Inflammatory macrophage treated with lipopolysaccharide for 1 hour (primary cell): ENCODE measurements at regions not wholly inside any gene's neighbourhood (a gene's known extent, or its start where the extent isn't known, plus 50 kb on each side); places are given as distances from the start of the nearest gene placed in this dataset.
A peak's percentile ranks its signal among the peaks of the same experiment; 100 is the strongest.

Source experiments
- DNase-seq, 2 donors: peaks; one replicate each; pipeline ENCODE4 v3.0.0-alpha.2; 2020 to 2022

GRCh38 chr10:2949221-2949947, 118.0 kb upstream of the PFKP start:
- no peak for DNase-seq

- no peak for DNase-seq
Measured at GRCh38 chr10:2948127-2948854, 119.1 kb upstream of the PFKP start.

DNA sequence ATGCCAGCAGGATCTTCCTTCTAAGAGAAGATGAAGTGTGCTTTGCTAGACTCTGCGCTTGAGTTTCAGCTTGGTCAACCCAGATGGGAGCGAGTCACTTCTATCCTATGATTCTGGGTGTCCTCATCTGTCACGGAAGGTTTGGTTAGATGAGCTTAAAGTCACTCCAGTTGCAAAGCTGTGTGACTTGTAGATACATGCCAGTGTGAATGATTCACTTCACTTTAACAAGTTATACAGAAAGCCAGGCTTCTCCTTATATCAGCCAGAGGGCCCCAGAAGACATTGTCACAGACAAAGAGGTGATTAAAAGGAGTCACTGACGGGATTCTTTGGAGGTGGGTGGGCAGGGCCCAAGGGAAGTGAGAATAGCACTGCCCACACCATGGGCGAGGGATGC, 122.6 kb upstream of the PFKP start:
- DNase-seq = no peak

- no peak for DNase-seq
Measured at GRCh38 chr10:2943932-2944614, 123.3 kb upstream of the PFKP start.

DNA sequence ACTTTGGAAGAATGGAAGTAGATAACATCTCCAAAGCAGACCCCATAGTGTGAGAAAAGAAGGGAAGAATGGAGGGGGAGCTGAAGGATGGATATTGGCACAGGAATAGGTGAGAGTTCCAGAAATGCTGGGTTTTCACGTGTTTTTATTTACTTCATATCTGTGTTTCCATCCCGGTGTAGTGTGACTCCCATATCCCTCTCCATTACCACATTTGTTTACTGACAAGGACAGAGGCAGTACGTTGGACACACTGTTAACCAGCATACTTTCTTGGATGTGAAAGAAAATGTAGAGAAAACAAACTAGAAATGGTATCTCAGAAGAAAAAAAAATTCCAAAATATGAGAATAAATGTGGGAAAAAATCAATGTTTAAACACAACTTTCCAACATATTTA, 124.4 kb upstream of the PFKP start:
- DNase-seq = no peak

DNA sequence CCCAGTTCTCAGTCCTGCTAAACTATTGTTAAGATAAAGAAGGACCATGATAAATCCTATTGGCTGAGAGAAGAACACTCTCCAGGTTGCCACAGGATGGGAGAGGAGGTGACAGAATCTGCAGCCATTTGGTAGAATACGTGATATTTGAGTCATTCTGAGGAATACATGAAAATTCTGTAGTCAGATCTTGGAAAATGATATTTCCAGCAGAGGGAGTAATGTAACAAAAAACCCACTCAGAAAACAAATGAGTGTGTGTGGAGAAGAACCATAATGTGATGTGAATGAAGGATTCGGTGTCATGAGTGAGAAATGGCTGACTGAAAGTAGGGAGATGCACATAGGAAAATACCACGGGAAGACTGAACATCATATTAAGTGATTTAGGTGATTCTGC, 128.5 kb upstream of the PFKP start:
- no peak for DNase-seq

- no peak for DNase-seq
Measured at GRCh38 chr10:2936816-2937215, 130.5 kb upstream of the PFKP start.

- DNase-seq = no peak
Measured at GRCh38 chr10:2935647-2936386, 131.5 kb upstream of the PFKP start.

GRCh38 chr10:2933924-2934323, 133.4 kb upstream of the PFKP start:
- DNase-seq = peak in 1 of 2 donors; percentile 23

GRCh38 chr10:2933519-2933918, 133.8 kb upstream of the PFKP start:
- DNase-seq = no peak

DNA sequence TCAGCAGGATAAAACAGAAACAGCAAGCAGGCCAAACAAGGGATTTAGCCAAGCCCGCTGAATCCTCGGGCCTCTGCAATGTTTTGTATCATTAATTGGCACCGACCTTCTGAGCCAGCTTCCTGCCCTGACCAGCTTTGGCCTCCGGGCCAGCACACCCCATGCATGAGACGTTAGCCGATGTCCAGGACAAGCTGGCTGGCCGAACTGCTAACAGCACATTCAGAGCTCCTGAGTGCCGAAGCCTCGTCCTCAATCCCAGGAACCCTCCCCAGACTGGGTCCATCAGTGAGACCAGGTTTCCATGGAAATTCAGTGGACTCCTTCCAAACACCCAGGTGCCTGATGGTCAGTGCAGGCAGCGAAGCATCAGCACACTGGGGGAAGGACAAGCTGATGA, 134.3 kb upstream of the PFKP start:
- no peak for DNase-seq

DNA sequence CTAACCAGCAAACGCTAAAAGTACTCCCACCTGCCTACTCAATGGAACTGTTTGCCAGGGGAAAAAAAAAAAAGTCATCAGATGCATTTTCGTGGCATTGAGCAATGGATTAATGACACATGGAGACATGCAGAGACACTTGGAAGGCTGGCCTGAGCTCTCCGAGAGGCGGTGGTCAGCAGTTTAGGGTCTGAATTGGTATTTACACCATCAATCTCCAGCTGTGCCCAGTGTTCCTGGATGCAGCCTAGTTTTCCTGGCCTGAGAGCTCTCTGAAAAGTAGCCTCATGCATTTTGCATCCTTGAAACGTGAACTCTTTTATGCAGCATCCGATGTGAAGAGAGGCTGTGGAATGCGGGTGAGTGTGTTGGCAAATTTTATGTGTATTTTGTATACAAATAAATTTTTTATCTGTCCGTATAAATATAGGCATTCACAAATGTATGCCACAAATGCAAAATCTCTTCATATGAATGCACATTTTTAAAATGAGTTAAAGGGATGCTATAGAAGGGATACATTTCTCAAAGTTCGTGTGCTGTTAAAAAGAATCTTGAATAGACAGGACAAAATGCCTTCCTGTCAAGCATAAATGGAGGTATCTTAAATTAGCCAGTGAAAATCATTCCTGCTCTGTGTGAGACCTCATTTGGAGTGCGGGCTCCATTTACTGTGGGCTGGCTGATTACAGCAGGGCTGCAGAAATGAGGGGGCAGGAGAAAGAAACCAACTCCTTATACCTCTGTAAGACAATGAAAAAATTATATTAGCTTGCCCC, 137.7 kb upstream of the PFKP start:
- DNase-seq = no peak

GRCh38 chr10:2927958-2928840, 139.1 kb upstream of the PFKP start:
- DNase-seq = peak; percentile 43 to 81

DNA sequence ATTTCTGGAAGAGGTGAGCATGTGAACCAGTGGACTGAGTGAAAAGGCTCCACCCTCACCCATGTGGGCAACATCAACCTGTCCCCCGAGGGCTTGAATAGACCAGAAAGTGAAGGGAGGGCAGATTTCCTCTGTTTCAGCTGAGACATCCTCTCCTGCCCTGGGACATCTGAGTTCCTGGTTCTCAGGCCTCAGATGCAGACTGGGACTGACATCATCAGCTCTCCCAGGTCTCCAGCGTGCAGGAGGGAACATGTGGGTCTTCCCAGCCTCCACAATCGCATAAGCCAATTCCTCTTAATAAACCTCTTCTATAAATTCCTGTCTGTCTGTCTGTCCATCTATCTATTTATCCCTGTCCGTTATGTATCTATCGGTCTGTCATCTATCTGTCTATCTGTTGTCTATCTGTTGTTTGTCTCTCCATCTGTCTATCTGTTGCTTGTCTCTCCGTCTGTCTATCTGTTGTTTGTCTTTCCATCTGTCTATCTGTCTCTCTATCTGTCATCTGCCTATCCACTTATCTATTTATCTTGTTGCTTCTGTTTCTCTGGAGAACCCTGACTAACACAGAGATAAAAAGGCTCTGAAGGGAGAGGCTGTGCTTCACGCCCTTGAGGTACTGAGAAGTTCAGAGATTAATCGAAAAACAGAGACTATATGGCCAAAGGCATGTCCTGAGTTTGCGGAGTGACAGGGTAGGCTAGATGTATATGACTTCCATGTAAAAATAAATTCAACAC, 140.3 kb upstream of the PFKP start:
- DNase-seq = no peak

DNA sequence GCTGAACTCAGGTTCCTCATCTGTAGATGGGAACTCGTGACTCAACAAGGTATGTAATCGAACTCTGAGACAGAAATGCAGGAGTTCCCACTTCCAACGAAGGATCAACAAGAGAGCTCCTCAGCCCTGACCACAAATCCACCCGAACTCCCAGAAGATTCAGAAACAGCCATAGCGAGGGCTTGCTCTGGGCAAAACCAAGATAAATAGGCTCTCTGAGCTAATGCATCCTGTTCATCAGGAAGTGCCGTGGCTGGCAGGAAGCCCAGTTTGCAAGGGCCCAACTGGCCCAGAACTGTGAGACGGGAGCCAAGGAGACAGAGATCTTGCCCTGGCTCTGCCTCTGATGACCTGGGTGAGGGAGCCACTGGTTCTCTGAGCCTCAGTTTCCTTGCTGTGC, 141.7 kb upstream of the PFKP start:
- DNase-seq = no peak

DNA sequence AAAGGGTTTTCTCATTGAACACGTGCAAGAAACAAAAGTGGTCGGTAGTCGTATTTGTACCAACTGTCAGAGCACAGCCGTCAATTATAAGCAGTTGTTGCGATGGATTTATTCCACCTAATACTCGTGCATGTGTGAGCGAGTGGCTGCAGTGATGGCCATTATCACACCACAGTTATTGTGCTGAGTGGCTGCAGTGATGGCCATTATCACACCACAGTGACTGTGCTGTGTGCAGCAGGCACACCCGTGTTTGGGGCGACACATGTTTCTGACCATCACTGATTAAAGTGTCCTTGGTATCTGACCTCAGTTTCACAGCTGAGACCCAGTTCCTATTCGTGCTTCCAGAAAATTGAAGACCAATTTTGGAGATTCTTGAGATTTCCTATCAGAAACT, 142.9 kb upstream of the PFKP start:
- no peak for DNase-seq

DNA sequence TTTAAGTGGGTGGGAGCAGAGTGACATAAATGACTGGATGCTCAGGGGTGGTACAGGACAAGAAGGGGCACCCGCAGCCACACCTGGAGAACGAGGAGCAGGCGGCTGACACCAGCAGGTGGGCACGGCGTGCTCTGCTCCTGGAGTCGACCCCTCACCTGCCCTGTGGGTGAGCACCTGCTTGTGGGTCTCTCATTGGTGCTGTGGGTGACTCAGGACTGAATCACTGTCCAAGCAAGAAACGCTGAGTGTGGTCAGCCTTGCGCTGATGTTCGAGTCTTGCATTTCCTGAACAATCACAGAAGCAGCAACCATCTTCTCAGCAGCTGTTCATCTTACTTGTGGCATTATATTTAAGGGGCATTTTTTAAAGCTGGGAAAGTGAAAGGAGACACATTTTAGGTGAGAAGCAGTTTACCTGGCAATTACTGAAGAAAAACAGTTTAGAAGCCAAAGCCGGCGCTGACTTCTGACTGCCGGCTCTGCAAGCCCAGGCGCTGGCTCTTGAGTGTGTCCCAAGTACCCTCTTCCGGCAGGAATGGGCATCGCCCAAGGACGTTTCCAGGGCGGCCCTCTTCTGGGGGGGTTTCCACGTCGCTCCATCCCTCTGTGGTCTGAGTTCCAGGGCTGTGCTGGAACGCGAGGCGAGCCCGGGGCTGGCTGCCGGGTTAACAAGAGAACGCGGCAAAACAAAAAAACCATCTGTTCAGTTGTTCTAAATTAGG, 145.2 kb upstream of the PFKP start:
- no peak for DNase-seq

GRCh38 chr10:2920637-2921036, 146.7 kb upstream of the PFKP start:
- DNase-seq = no peak

DNA sequence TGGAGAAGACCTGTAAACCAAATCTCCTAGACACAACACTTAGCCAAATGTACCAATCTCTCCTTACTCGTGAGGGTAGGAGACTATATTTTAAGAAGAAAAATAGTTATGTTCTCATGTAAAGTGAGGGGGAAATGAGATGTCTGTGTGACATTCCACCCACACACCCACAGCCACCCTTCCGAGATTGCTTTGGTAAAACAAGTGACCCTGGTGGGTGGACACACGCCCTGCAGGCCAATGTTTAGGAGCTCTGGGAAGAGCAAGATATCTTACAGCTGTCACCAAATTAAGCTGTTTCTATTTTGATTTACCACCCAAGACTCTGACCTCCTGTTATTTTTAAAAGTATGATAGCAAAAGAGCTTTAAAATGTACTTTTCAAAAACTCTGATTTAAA, 147.2 kb upstream of the PFKP start:
- DNase-seq = peak; percentile 7 to 55

DNA sequence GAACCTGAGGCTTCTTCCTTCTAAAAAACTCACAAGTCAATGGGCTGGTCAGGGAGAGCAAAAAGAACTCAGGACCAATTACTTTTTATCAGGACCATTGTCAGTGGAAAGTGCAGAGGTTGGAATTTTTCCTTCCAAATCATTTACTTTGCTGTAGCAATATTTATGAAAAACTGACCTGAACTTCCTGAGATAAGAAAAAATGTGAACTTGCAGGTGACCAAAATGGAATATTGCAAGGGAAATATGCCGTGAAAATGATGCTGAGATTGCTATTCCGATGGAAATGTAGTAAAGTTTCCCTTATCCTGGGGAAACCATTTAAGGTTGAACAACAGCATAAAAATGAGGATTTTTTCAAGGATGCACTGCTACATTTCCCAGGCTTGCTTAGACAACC, 148.3 kb upstream of the PFKP start:
- no peak for DNase-seq
